H1 (cell line): ENCODE measurements at regions not wholly inside any gene's neighbourhood (a gene's known extent, or its start where the extent isn't known, plus 50 kb on each side); places are given as distances from the start of the nearest gene placed in this dataset.

ENCODE experiments used
- JUN ChIP-seq: IDR thresholded peaks from 2 replicates; pipeline ENCODE4 v1.6.1; 2011; ENCODE audit warnings: low read depth, mild to moderate bottlenecking, improper control_type of control experiment, low read length
- TF ChIP-seq, protein P1 (sequence below): IDR thresholded peaks from 2 replicates; pipeline ENCODE4 v1.6.1; 2012; ENCODE audit warnings: inconsistent platforms
- TF ChIP-seq, protein P2 (sequence below), 3 experiments: IDR thresholded peaks; 1 replicate in 2 of 3; 2 replicates in 1 of 3; pipeline versions ENCODE4 v1.5.1 to v1.6.1; 2011; ENCODE audit warnings: low read length in 3 of 3, mild to moderate bottlenecking in 3 of 3, inconsistent platforms in 2 of 3, low read depth in 1 of 3, moderate library complexity in 1 of 3; ENCODE audit not compliant: insufficient read depth in 1 of 3; ENCODE audit errors: control extremely low read depth in 1 of 3

DNA sequence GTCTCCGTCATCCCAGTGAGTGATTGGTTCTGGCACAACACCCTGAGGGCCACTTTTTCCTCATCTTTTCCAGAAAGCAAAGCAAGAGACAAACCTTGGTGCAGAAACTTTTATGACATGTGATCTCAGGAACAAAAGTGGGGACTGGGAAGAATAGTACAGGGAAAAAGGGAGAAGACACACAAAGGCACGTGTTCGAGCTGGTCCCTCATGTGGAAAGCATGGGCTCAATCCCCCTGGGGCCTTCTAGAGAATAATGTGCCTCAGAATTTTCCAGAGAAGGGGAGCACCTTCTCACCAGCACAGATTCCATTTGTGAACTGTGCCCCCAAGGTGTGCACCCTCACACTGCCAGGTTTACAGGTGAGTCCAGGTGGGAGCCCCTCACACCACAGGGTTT, 312.6 kb downstream of the FBXO15 start:
- TF ChIP-seq, protein P1, sequence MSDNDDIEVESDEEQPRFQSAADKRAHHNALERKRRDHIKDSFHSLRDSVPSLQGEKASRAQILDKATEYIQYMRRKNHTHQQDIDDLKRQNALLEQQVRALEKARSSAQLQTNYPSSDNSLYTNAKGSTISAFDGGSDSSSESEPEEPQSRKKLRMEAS: no peak
- TF ChIP-seq, protein P2, sequence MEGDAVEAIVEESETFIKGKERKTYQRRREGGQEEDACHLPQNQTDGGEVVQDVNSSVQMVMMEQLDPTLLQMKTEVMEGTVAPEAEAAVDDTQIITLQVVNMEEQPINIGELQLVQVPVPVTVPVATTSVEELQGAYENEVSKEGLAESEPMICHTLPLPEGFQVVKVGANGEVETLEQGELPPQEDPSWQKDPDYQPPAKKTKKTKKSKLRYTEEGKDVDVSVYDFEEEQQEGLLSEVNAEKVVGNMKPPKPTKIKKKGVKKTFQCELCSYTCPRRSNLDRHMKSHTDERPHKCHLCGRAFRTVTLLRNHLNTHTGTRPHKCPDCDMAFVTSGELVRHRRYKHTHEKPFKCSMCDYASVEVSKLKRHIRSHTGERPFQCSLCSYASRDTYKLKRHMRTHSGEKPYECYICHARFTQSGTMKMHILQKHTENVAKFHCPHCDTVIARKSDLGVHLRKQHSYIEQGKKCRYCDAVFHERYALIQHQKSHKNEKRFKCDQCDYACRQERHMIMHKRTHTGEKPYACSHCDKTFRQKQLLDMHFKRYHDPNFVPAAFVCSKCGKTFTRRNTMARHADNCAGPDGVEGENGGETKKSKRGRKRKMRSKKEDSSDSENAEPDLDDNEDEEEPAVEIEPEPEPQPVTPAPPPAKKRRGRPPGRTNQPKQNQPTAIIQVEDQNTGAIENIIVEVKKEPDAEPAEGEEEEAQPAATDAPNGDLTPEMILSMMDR (IDR thresholded peaks at IDR 0.05; ENCODE audit: control extremely low read depth in 1 of 3, insufficient read depth in 1 of 3, low read depth in 1 of 3, low read length in 3 of 3): no peak
- no peak for TF ChIP-seq JUN
